GM18498 (cell line): ENCODE measurements at regions not wholly inside any gene's neighbourhood (a gene's known extent, or its start where the extent isn't known, plus 50 kb on each side); places are given as distances from the start of the nearest gene placed in this dataset.
"Not testable (repeated sequence)": the region's sequence is repeated elsewhere in the genome, so short reads cannot be mapped to it uniquely, and the experiment has no call there.

Experiments
- ATAC-seq: cut with Tn5 transposase; IDR thresholded peaks from one replicate; pipeline ENCODE4 v1.9.1; 2021; ENCODE audit warnings: mild to moderate bottlenecking, moderate library complexity; ENCODE audit not compliant: unreplicated experiment

DNA sequence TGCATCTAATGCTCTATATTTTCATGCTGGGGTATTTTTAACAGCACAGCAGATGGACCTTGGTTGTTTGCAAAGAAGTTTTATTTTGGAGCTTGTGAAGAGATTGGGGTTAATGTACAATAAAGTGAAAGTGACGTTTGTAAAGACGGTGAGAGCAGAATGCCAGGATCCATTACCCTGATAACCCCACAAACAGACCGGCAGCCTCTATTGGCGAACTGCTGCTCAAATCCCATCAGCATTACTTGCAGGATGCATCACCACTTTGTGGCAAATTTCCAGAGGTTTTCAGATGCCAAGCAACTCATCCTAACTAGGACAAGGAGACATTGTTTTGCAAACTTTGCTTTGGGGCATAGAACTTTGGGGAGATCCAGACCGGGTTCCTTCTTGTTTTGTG, 383.3 kb upstream of the ZNF462 start:
- ATAC-seq = no peak

DNA sequence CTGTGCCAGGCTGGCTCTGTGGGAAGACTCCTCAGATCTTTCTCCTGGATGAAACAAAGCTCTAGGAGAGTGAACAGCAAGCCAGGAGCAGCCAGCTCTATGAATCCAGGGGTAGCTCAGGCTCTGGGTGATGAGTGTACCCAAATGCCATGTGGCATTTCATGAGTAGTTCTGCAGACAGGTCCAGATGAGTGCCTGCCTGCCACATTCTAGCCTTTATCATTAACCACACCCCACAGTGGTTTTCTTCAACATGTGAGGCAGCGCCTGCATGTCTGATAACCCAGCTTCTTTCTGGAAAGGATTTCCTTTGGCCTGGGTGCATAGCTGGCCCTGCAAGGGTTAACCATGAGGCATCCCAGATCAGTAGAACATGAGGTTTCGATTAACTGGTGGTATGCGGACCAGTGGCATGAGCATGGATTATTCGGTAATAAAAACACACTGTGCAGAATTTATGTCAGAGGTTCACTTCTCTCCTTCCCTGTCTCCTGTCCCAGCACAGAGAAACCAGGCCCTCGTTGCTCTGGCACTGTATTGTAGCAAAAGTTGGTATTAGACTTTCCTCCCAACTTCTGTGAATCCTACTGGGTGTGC, 381.9 kb upstream of the ZNF462 start:
- ATAC-seq = no peak

DNA sequence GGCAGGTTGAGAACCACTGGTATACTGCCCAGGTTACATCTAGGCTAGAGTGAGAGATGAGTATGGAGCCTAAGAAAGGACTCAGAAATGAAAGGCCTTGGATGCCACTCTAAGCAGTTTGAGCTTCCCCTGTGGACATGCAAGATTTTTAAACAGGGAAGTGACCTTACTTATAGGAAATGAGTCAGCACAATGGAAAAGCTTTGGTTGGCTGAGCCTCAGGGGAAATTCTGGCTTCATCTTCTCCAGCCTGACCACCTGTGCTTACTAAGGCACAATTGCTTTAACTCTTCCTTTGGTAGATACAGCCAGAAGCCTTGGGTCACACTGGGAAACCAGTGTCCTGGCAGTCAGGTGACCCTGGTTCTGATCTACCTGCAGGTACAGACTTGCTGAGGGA, 380.2 kb upstream of the ZNF462 start:
- ATAC-seq = no peak

DNA sequence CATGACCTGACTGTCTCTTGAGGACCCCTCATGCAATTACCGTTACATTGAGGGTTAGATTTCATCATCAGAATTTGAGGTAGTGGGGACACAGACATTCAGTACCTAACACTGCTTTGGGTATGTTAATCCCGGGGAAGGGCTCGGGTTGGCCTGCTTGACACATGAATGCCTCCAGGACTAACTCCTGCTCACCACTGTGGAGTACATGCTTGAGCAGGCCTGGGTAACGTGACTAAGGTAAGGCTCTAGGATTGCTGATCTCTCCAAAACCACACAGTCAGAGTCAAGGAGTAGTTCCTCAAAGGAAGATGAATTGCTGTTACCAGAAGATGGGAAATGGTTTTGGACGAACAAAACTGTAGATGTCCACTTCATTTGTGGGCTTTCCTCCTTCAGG, 376.3 kb upstream of the ZNF462 start:
- ATAC-seq = no peak

DNA sequence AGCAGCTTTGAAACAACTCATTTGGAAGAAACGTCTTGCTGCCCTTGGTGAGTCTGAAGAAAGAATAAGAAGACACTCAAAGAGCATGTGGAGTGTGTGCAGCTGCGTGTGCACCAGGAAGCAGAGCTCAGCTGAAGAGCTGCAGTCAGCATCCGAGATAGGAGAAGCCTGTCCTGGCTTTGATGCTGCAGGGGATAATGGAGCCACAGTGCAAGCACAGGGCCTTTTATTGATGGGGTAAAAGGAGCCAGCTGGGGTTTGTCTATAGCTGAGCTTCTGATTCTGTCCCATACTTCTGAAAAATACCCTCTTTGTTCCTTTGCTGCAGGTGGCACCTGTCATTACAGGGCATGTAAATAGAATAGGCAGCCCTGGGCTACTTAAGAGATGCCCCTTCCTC, 375.7 kb upstream of the ZNF462 start:
- no peak for ATAC-seq

DNA sequence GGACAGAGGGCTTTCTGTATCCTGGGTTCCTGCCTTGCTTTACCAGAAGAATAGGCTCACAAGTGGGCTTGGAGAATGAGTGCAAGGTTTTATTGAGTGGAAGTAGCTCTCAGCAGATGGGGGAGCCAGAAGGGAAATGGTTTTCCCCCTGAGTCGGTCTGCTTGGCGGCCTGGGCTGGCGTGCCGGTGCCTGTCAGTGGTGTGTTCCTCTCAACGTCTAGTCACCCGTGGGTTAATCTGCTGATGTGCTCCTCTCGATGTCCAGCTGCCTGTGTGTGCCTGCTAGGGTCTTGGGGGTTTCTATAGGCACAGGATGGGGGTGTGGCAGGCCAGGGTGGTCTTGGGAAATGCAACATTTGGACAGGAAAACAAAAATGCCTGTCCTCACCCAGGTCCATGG, 370.8 kb upstream of the ZNF462 start:
- ATAC-seq = not testable (repeated sequence)

DNA sequence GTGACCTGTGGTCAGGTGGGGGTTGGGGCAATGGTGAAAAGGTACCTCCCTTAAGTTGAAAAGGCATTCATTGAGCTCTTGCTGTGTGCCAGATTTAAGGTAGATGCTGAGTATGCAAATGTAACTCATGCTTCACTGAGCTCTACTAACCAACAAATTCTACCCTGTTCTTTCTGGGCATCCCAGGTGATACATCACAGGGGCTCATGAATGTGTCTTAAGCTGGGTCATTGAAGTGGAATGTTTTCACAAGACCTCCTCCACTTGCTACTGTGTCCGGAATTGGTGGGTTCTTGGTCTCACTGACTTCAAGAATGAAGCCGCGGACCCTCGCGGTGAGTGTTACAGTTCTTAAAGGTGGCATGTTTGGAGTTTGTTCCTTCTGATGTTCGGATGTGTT, 362.8 kb upstream of the ZNF462 start:
- ATAC-seq = no peak

DNA sequence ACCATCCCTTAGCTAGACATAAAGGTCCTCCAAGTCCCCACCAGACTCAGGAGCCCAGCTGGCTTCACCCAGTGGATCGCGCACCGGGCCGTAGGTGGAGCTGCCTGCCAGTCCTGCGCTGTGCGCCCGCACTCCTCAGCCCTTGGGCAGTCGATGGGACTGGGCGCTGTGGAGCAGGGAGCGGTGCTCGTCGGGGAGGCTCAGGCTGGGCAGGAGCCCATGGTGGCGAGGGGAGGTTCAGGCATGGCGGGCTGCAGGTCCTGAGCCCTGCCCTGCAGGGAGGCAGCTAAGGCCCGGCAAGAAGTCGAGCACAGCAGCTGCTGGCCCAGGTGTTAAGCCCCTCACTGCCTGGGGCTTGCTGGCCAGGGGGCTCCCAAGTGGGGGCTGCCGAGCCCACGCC, 361.8 kb upstream of the ZNF462 start:
- not testable (repeated sequence) for ATAC-seq

DNA sequence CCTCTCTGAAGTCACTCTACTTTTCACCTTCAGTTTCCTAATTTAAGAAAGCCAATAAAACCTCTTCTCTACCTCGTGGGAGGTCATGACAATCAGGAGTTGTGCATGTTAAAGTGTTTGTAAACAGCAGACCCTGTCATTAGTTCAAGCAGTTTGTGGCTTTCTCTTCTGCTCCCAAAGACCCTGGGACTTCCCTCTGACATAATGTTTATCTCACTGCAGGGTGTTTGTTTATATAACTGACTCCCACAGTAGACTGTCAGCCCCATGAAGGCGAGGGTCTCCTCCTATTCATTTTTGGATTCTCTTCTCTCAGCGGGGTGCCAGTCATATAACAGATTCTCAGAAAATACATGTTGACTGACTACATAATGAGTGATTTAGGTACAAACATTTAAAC, 360.0 kb upstream of the ZNF462 start:
- no peak for ATAC-seq

DNA sequence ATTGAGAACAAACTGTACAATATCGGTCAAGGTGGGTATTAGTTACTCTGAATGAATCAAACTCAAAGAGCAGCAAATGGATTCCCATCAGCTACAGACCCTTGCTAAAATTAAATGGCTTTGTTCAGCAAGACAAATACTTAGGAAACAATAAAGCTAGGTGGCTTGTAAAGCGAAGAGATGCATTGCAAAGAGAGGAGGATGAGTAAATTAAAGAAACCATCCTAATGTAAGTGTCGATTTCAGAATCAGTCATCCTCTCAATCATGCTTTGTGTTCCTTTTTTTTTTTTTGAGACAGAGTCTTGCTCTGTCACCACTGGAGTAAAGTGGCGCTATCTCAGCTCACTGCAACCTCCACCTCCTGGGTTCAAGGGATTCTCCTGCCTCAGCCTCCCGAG, 359.2 kb upstream of the ZNF462 start:
- no peak for ATAC-seq

DNA sequence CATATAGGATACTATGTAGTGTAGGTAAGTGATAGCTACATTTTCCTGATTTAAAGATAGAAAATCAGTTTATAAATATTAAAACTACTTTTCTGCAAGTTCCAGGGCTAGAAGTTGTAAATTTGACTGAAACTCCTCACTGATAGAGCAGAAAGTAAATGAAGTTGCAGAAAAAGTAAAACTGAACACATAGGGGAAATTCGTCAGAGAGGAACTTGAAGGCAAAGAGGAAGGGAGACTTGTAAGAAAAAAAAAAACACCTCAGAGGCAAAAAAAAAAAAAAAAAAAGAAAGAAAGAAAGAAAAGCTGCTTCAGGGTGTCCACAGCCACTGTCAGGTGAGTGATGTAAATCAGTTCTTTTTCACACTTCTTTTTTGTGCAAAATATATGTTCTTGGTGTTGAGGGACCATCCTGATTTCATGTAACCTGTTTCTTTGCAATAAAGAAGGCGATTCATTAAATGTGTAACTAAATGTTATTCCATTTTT, 336.2 kb upstream of the ZNF462 start:
- no peak for ATAC-seq

DNA sequence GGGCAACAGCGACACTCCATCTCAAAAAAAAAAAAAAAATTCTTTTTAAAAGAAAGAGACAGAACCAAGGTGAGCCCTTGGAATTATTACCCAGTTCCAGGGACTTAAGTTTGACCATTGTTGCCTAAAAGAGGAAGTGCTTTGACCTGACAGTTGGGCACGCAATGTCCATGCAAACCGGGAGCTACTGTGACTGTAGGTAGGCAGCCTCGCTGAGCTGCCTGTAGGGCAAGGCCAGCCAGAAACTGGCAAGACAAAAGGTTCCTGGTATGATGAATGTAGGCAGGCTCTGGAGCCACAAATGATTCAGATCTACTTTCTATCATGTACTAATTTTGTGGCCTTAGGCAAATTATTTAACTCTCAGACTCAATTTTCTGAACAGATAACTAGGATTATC, 334.8 kb upstream of the ZNF462 start:
- no peak for ATAC-seq

DNA sequence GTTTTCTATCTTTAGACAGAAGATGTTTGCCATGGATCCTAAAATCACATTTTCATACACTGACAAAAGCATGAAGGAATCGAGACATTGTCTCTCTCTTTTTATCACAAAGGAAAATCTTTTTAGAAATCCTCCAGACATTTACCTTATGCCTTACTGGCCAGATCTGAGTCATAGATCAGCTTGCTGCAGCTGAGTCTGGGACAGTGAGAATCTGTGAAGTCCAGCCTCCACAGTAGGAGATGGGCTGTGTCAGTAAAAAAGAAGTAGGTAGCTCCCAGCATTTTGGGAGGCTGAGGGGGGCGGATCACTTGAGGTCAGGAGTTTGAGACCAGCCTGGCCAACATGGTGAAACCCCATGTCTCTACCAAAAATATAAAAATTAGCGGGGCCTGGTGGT, 333.4 kb upstream of the ZNF462 start:
- ATAC-seq = no peak

DNA sequence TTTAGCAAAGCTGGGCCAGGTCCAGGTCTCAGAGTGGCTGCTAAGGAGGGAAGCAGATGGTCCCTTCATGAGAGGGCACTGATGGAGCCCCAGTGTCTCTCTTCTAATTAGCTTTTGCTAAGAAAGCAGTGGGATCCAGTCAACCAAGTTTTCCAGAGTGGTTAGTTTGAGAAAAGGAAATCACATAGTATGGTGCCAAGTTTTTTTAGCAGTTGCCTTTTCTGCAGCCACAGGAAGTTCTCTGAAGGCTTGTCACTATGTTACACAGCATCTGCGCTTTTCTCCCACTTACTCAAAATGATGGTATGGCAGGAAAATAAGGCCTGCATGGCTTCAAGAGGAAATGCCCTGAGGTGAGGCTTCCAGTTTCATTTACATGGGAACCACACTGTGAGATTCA, 331.5 kb upstream of the ZNF462 start:
- ATAC-seq = no peak

DNA sequence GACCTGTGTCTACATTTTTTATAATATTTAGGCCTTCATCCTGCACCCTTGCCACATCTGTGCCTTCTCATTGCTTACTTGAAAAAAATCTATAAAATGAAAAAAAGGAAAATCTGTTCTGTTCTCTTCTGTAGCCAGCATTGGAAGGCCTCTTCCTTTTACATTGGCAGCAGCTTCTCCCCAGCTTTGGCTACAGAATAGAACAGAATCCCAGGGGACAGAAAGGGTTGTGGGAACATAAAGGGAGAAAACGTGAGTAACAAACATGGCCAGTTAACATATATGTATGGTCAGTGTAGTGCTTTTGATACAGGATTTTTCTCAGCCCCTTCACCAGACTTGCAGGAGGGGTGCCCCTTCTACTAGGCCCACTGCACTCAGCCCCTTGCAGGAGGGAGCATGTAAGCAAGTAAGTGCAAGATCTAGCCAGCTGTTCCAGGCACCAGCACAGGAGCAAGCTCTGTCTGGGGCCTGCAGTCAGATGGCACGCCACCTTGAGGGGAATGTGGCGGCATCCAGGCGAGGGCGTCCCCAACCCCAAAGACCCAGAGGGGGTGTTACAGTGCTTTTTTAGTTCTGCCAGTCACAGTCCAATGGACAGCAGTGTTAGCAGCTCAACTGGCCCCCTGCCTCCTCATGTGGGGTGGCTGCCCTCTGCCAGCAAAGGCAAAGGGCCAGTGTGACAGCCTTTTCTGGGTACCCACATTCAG, 330.5 kb upstream of the ZNF462 start:
- ATAC-seq = no peak

DNA sequence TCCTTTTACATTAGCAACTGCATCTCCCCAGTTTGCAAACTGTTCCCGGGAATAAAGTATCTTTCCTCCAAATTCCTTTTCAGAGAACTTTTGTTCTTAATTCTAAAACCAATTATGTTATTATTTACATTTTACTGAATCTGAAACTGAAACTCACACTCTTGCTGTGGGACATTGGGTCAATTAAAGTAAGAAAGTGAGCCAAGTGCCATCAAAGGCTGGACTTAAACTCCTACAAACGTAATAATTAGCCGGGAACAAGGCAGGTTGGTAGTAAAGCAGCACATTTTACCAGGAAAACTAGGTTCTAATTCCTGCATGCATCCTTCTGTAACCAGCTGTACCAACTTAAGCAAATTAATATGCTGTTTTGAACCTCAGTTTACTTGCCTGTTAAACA, 328.2 kb upstream of the ZNF462 start:
- ATAC-seq = no peak

DNA sequence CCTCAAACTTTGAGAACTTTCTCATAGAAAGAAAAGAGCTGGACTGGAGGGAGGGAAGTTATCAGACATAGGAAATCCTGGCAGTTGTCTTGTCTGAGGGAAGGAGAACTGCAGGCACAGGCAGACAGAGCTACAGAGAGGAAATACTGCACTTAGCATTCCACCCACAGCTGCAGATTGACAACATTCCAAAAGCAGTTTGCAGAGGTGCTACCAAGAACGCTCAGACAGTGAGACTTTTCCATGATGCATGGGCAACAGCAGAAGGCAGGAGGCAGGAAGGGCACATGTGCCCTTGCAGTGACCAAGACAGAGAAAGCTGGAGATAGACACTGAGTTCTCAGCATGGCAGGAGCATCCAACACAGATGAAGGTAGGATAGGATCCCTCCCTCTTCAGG, 327.5 kb upstream of the ZNF462 start:
- no peak for ATAC-seq

DNA sequence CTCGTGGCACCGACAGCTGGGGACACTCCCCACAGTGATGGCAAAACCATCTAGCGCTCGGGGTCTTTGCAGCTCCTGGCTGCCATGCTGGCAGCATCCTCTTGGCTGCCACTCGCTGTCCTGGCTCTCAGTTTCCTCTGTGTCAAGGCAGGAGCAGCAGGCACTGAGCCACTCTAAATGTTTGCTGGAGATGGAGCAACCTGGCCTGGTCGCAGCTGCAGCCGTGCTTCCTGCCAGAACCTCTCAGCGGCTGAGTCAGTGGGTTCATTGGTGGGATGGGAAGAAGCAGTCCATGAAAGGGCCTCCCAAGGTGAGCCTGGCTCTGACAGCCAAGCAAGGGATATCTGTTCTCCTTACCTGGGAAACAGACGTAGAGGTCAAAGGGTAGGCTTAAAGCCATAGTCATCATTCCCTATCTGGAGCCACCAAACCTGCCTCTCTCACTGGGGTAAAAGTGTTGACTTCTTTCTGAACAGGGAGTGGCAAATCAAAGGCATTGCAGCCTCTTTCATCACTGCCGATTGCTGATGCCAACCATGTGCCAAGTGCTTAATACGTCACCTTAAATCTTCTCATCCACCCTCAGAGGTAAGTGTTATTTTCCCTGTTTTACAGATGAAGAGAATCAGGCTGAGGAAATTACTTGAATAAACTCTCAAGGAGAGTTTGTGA, 304.8 kb upstream of the ZNF462 start:
- ATAC-seq = no peak

DNA sequence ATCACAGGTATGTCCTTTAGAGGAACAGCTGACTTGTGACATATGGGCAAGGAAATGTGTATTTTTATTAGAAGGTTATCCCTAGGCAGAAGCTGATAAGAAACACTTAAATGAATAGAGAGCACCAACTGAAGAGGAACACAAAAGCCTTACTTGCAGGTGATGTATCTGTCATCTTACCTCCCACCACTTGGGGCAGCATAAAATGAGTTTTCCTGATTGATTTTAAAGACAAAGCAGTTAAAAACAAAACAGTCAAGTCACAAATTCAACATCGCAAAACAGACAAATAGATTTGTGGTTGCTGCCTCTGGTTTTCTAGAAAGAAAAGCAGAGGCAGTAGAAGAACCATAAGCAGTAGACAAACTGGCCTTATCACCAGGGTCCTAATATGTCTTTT, 302.4 kb upstream of the ZNF462 start:
- ATAC-seq = no peak

DNA sequence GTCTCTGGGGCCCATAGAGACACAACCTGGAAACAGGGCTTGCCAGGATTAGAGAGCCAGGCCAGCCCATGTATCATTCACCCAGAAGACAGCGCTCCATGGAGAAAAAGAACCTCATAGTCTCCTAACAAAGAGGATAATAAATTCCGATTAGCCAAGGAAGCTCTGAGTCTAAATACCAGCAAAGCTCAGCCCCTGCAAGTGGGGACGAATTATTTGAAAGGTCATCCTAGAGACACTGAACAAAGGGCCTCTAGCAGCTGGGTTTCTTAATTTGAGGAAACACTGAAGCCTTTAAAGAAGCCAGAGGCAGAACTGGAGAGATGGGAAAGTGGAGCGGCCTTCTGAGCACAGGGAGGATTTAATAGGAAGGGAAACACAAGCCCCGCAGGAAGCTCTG, 287.1 kb upstream of the ZNF462 start:
- no peak for ATAC-seq

DNA sequence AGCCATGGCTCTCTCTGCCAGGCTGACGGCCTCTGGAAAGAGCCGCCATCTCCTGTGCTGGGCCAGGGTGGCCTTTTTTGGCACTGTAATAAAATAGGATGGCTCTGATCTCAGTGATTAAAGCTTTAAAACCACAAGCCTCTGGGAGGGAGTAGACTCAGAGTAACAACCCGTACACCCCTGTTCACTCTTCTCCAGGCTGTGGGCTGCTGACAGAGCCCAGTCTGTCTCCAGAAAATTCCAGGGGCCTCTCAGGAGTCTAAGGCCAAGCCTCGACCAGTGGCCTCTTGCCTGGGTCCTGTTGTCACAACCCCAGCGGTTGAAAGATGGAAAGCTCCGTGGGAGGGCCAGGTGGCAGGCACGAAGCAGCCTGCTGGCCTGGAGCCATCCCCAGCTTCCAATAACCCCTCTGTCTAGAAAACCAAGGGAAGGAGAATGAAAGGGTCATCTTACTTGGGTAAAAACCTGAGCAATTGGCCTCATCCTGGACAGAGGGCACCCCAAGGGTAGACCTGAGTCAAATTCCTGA, 286.7 kb upstream of the ZNF462 start:
- ATAC-seq = no peak

DNA sequence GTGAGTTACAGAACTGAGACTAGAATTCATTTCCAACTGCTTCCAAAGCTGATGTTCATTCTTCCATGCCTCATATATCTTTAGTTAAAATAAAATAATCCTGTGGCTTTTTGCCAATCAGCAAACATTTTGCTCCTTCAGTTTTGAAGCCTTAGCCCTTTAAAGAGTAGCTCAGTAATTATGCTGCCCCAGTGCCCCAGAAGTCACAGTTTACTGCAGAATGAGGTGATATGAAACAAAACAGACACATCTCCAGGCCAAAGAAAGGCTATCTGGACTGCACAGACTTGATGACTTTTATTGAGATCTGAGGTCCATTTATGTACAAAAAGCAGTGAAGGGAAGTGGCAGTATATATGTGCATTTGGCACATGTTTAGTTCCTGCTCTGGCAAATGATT, 285.8 kb upstream of the ZNF462 start:
- ATAC-seq = no peak
